Fibroblast of pulmonary artery (primary cell): ENCODE measurements at regions not wholly inside any gene's neighbourhood (a gene's known extent, or its start where the extent isn't known, plus 50 kb on each side); places are given as distances from the start of the nearest gene placed in this dataset.
A peak's percentile ranks its signal among the peaks of the same experiment; 100 is the strongest.
"Not testable (repeated sequence)": the region's sequence is repeated elsewhere in the genome, so short reads cannot be mapped to it uniquely, and the experiment has no call there.

ENCODE experiments used
- DNase-seq: peaks from one replicate; pipeline ENCODE4 v3.0.0-alpha.2; 2010; ENCODE audit warnings: low read depth
- H3K4me3 ChIP-seq: replicated peaks from 2 replicates; pipeline ENCODE4 v1.5.1; 2011; ENCODE audit warnings: low read depth, mild to moderate bottlenecking, control low read depth, low read length, moderate library complexity
- TF ChIP-seq, protein P1 (sequence below): IDR thresholded peaks from 2 replicates; pipeline ENCODE4 v1.5.1; 2011; ENCODE audit warnings: mild to moderate bottlenecking, control low read depth, low read length, inconsistent platforms; ENCODE audit errors: missing control alignments

DNA sequence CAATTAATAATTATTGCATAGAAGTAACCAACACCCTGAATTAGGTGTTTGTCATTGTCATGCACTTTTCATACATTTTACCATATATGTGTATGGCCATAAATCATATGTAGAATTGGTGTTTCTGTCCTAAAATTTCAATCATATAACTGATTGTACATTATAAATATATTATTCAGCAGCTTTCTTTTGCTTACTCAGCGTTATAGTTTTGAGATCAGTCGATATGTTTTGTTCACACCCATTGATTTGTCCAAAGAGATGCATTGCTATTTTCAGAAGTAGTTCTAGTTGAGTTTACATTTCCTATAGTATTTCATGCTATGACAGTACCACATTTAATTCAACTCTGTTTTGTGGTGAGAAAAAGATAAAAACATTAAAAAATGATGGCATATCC, 50.5 kb upstream of the PARP4 start:
- no peak for DNase-seq
- no peak overlapping the region for H3K4me3 ChIP-seq
- TF ChIP-seq, protein P1, sequence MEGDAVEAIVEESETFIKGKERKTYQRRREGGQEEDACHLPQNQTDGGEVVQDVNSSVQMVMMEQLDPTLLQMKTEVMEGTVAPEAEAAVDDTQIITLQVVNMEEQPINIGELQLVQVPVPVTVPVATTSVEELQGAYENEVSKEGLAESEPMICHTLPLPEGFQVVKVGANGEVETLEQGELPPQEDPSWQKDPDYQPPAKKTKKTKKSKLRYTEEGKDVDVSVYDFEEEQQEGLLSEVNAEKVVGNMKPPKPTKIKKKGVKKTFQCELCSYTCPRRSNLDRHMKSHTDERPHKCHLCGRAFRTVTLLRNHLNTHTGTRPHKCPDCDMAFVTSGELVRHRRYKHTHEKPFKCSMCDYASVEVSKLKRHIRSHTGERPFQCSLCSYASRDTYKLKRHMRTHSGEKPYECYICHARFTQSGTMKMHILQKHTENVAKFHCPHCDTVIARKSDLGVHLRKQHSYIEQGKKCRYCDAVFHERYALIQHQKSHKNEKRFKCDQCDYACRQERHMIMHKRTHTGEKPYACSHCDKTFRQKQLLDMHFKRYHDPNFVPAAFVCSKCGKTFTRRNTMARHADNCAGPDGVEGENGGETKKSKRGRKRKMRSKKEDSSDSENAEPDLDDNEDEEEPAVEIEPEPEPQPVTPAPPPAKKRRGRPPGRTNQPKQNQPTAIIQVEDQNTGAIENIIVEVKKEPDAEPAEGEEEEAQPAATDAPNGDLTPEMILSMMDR: no peak

DNA sequence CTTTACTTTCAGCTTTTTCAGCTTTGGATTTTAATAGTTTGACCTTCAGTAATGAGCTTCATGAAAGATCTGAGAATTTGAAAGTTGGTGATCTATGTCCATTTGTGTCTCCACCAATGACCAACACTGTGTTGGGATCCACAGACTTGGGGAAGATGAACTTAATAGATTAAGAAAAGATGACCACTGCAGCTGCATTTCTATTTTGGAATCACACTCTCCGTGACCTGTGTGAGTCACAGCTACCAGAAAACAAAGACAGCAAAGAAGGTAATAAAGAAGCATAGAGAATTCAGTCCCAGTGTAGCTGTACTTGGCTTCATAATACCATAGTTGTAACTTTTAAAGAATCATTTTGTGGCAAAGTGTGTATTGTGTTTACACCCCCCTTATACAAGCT, 51.4 kb upstream of the PARP4 start:
- DNase-seq: peak; percentile 16

DNA sequence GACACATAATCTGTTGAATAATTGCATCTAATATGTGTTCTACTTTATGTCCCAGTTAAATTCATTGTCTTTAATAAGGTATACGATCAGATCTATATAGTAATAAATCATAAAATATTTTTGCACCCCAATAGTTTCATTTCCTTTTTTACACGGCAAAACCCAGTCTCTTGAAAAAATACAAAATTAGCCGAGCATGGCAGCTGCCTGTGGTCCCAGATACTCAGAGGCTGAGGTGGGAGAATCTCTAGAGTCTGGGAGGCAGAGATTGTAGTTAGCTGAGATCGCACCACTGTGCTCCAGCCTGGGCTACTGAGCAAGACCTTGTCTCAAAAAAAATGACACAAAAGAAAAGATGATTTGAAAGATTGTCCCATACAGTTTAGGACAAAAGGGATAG, 52.3 kb upstream of the PARP4 start:
- no peak overlapping the region for H3K4me3 ChIP-seq
- TF ChIP-seq, protein P1: no peak
- no peak for DNase-seq

More for the DNA sequence above, 51.4 kb upstream of the PARP4 start:
- H3K4me3 ChIP-seq: not testable (repeated sequence)

DNA sequence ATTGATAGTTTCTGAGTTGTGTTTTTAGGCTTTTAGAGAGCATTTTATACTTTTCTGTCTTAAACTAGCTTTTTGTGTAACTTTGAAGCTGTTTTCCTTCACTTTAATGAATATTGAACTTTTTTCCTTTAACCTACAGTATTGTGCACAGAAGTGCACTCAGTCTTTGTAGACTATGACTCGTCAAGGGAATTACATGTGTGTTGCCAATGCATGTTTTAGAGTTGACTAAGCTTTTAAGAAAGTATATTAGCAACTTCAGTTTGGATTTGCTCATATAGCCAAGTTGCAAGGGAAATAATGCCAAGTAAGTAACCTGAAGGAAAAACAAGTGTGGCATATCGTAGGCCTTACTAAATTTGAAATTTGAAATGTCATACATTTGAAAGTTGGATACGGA, 55.0 kb upstream of the PARP4 start:
- peak; percentile 64 for DNase-seq
- not testable (repeated sequence) for H3K4me3 ChIP-seq

- TF ChIP-seq, protein P1: no peak
- no peak for DNase-seq
- H3K4me3 ChIP-seq: no peak overlapping the region
Measured at GRCh38 chr13:24574847-24575246, 62.3 kb upstream of the PARP4 start.

- H3K4me3 ChIP-seq: not testable (repeated sequence)
- TF ChIP-seq, protein P1: peak; percentile 40
- peak; percentile 36 for DNase-seq
Measured at GRCh38 chr13:24580315-24580714, 67.7 kb upstream of the PARP4 start.

DNA sequence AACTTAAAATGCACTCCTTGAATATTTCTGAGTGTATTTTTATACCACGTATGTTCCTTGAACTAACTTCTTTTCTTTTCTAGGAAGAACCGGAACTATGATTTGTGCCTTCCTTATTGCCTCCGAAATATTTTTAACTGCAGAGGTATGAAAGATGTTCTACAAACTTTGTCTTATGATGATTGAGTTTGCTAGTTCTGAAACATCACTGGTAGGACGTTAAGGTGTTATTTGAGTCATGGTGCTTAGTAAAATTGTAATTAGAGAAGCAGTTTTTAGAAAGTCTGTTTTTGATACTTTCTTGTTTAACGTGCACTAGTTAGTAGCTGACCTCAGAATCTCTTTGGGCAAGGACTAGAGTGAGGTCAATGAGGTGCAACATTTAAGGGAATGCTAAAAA, 69.0 kb upstream of the PARP4 start:
- not testable (repeated sequence) for H3K4me3 ChIP-seq

GRCh38 chr13:24591697-24592096, 79.1 kb upstream of the PARP4 start:
- H3K4me3 ChIP-seq, DNase-seq: not testable (repeated sequence)

More for the DNA sequence above, 69.0 kb upstream of the PARP4 start:
- not testable (repeated sequence) for DNase-seq

GRCh38 chr13:24597906-24598670, 82.1 kb upstream of the ATP12A start:
- H3K4me3 ChIP-seq, DNase-seq: not testable (repeated sequence)

- H3K4me3 ChIP-seq, DNase-seq: not testable (repeated sequence)
Measured at GRCh38 chr13:24599019-24599791, 81.0 kb upstream of the ATP12A start.
